Anterior cingulate cortex (tissue), 58 donors: ENCODE measurements at regions not wholly inside any gene's neighbourhood (a gene's known extent, or its start where the extent isn't known, plus 50 kb on each side); places are given as distances from the start of the nearest gene placed in this dataset.
"Not testable (repeated sequence)": the region's sequence is repeated elsewhere in the genome, so short reads cannot be mapped to it uniquely, and the experiment has no call there.

Experiments
- DNase-seq, 58 donors: peaks; one replicate each; lab custom pipeline; 2025; lab: John Stamatoyannopoulos, UW

DNA sequence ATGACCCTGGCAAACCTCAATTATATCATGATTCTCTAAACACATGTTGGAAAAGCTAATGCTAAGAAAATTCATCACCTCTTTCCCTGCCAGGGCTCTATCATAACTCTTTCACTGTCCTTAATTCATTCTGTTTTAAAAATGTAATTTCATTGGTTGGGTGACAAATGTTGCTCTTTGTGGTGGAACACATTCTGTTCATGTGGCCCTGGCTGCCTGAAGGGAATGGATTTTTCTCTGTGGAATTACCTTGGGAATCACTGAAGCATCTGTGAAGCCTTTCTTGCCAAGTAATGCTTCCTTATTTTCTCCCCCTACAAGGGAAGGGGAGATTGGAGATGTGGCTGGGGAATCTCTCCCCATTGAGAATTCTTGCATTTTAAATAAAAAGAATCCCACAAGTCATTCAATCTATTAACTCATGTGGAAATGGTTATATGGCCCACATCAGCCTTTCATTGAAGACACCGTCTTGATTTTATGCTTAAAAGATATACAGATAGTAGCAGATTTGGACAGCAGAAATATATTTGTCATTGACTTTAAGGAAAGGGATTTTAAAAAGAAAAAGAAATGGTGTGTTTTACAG is 201.8 kb upstream of the NMUR2 start:
- DNase-seq = no peak

DNA sequence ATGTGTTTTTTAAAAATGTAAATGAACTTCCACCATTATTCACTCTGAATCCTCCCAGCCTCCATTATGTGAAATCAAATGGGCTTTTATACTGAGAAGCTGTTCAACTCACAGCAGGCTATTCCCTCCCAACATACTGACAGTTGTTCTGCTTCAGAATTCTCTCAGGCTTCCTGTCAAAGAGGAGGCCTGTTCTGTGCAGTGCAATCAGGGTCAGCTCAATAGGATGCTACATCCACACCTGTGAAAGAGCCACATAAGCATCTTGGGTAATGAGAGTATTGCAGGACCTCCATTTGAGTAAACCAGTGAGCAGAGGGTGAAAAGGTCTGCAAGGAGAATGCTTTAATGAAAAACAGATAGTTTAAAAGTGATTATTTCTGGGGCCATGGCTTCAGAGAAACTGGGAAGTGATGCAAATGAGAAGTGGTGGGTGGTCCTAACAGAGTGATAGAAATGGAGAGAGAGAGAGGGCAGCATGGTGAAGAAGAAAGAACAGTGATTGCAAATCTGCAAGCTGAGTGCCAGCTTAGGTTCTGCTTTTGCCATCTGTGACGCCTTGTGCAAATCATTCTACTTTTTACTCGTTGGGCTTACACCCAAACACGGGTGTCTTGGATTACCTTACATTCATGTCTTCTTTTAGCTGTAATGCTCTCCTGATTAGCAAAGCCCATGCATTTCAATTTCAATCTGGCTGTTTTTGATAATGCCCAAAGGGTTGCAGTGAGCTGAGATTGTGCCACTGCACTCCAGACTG is 202.5 kb upstream of the NMUR2 start:
- DNase-seq = peak in 2 of 58 donors; percentile 0 to 1

DNA sequence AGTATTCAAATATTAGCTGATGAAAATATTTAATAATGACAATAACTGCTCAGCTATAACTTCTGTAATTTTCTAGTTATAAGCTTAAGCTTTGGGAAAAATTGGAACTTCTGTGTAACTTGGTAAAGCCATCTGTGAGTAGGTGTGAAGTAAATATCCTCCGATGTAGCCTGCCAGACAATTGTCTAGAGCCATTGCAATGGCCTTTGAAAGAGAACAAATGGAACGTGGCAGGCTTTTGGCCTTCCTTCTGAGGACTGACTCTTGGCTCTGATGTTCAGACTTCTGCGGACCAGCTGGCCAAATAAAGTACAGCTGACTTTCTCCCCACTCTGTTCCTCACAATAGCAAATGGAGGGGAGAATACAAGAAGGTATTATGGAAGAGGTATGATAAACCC is 203.4 kb upstream of the NMUR2 start:
- no peak for DNase-seq

DNA sequence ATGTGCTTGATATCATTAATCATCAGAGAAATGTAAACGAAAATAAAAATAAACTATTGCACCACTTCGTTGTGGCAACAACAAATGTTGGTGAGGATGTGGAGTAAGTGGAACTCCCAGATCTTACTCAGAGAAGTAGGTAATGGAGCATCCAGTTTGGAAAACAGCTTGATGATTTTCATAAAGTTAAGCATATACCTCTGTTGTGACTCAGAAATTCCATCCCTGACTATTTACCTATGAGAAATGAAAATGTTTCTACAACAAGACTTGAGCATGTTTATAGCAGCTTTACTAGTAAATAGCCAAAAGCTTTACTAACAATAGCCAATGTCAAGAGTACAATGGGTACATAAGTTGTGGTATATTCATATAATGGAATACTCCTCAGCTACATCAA is 214.7 kb upstream of the NMUR2 start:
- no peak for DNase-seq

DNA sequence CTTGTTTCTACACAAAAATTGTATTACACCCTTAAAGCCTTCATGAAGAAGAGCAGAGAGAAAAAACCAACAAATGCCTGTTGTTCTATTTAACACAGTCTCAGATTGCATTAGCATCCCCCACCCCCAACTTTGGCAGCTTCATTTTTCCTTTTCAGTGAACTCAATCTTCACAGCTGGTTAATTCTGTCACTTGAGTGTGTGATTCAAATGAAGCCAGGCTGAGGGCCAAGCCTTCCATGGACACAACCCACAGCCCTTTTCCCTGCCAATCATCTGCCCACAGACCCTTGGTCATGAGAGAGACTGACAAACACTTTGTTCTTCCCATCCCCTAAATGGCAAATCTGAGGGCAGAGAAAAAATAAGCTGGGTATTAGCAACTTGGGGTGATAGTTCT is 217.5 kb upstream of the NMUR2 start:
- DNase-seq = peak in 4 of 58 donors; percentile 1 to 15 (median 6)

DNA sequence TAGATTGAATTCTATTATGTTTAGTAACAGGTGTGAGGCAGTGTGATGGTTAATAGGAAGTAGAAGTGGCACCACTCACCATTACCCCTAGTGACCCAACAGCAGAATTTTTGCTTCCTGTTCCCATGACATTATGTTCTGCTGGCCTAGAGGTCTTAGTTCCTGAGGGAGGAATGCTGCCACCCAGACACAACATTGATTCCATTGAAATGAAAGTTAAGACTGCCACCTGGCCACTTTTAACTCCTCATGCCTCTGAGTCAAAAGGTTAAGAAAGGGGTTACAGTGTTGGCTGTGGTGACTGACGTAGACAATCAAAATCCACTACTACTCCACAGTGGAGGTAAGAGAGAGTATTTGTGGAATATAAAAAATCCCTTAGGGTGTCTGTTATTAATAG is 218.9 kb upstream of the NMUR2 start:
- DNase-seq = no peak

DNA sequence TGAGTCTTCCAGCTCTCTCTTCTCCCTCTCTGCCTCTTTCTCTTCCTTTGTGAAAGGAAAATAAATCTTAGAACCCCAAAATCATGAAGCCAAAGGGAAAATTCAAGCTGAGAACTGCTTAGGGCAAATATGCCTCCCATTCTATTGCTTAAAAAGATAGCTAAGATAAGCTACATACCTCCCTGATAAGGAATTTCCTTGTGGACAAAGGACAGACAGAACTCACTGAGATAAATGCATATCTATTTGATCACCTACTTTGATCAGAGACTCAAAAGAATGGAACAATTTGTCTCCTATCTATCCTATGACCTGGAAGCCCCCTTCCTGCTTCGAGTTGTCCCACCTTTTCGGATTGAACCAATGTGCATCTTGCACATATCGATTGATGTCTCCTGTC is 220.6 kb upstream of the NMUR2 start:
- DNase-seq = no peak

DNA sequence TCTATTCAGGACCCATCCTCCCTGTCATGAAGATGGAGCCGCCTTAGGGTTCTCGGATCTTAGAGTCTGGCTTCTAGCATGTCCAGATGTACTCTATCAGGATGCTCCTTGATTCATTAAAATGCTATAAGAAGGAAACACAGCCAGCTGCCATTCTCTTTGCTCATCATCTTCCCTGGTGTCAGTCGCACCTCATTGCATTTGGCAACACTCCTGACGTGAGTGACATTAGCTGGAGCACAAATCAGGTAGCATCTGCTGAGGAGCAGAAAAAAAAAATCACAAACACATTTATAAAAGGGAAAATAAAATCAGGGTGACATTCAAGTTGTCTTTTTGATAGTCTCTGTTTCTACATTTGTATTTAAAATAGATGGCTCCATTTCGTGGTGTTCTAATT is 226.1 kb upstream of the NMUR2 start:
- no peak for DNase-seq

DNA sequence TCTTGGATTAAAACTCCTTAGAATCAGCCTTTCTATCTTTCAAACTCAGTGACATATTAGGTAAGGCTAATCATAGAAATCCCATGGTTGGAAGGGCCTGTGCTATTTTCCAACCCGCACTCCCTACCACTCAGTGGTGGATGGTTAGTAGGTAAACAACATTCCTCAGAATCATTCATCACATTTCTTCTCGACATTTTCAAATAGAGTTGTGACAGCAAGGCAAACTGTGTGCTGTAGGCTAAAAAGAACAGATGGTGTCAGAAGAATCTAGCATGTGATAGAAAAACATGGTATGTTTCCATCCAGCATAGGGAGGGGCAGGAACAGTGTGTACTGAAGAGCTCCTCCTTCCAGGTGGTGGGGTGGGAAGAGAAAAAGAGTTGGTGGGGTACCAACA is 227.3 kb upstream of the NMUR2 start:
- DNase-seq = peak in 3 of 58 donors; percentile 1 to 50 (median 26)

DNA sequence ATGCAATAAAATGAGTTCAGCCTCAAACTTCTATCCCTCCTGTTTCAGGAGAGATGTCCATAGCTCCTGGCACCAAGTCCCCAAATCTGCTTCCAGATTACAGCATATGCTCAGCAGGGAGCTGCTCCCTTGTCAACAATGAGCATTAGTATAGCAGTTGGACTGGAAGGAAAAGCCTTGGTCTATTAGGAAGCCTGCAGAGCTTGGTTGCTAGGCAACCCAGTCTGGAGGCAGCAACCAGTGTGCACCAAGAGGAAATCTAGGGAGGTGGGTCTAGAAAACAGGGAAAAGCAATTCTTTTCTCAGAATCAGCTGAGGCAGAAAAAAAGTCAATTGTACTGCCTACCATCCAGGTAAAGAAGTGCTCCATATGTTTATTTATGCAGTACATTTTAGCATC is 229.5 kb upstream of the NMUR2 start:
- DNase-seq = peak in 29 of 58 donors; percentile 6 to 79 (median 36)

DNA sequence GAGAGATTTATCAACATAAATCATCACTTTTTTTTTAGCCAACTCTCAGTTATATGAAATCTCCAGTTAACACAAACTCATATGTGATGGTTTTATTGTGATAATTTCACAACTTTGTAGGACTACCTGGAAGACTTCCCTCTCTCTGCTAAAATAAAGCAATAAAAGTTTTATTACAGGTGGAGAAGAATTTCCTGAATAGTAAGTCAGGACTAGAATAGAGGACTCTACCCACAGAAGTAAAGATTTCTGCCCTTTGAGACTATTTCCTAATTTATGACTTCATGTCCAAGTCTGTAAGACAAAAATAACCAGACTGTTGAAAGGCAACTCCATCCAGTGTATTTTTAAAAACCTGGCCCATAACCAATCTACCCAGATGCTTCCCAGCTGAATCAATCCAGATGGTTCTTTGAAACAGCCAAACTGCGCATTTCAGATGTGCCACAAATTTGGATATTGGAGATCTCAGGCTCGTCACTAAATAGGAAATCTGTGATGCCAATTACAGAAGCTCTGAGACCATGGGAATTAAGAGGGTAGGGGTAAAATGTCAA is 234.0 kb upstream of the NMUR2 start:
- DNase-seq = peak in 4 of 58 donors; percentile 3 to 42 (median 11)

DNA sequence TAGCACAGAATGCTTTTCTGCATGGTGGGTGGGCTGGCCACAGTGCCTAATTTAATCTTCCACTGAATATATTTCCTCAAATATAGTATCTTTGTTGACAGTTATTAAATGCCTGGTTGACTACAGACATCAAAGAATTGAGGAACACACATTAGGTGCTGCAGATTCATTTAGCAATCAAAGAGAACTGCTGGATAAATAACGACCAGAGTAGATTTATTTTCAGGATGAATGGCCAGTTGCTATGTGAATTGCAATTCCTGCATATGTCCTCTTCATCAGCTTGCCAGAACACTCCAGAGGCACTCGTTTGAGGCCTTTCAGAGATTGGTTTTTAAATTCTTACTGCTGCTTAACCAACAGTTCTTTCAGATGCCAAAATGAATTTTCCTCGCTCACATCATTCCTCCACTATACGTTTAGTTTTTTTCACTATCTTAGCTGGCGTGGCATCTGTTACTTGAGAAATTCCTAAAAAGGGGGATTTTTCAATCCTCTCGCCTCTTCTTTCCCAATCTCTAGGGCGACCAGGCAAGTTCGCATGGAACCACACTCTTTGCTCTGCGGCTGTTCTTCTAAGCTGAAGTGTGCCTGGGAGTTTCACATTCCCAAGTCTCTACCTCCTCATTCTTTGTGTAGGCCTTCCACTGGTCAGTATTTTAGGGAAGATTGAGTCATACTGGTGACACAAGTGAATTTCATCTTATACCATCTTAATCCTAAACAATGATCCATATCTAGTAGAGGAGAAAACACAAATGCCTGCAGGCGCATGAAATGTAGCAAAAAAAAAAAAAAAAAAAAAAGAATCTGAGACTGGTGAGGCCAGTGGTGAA is 237.1 kb upstream of the NMUR2 start:
- peak in 1 of 58 donors; percentile 18 for DNase-seq

DNA sequence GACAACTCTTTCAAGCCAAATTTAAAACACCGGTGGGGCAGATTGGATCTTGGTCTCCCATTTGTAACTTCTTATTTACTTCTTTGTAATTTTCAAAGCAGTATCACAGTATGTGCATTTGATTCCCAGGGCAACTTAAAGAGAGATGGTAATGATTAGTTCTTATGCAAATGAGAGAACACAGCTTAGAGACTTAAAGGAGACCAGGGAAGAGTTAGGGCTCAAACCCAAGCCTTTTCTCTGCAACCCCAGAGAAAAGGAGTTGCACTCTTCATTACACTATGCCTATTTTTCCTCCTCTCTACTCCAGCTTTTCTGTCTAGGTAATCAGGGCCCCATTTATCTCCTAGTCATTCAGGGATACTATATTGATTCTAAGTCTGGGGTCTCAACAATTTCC is 237.8 kb upstream of the NMUR2 start:
- DNase-seq = no peak

DNA sequence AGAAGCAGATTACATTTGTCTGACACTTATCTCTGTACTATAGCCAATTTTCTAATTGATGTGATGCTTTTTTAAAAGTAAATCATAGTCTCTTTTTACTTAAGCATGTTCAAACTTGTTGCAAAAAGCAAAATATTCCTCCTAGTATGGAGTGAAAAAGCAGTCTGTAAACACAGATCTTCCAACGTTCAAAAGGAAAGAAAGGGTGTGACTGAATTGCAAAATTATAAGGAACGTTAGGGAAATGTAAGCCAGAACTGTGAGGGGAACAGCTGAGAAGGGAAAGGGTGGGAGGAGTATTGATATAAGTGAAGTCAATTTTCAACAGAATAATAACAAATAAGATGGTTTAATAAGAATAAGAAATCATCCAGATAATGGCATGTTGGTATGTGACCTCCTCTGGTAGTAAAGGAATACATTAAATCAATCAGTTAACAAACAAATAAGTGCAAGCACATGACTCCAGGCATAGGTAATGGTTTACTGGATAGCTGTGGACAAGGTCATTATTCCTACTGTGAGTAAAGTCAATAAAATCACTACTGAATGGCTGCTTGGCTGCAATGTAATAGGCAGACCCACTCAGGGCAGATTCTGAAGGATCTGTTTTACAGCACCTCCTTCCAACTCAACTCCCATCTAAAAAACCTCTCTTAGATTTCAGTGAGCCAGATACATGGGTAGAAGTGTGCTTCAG is 239.1 kb upstream of the NMUR2 start:
- DNase-seq = no peak

DNA sequence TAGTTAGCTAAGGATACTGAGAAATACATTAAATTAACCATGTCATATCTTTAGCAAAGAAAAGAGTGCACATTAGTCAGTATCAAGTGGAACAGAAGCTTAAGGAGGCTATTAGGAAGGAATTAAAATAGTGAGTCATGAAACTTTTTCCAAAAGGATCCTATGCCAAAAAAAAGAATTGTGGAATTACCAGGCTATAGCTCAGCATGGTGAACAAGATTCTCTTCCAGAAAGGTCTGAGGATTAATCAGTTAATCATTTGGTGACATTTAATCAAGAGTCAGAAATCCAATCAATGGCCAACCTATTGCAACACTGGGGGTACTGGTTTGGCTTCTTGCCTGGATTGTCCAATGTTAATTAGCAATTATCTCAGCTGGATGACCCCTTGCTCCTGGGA is 244.5 kb upstream of the NMUR2 start:
- DNase-seq = no peak

DNA sequence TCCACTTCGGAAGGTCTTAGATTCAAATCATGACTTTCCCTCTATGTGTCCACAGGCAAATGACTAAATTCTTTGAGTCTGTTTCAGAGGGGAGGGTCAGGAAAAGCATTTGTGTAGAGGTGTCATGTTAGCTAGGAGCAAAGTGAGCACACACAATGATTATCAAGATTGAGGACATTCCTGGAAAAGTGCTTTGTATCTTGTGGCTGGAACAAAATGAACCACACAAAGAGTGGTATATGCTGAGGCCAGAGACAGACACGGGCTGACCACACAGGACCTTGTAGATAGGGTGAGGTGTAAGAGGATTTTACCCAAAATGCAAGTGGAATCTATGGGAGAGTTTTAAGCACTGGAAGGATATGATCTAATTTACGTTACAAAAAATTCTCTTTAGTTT is 245.3 kb upstream of the NMUR2 start:
- DNase-seq = no peak

DNA sequence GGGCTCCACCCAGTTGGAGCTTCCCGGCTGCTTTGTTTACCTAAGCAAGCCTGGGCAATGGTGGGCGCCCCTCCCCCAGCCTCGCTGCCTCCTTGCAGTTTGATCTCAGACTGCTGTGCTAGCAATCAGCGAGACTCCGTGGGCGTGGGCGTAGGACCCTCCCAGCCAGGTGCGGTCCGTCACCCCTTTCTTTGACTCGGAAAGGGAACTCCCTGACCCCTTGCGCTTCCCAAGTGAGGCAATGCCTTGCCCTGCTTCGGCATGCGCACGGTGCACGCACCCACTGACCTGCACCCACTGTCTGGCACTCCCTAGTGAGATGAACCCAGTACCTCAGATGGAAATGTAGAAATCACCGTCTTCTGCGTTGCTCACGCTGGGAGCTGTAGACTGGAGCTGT is 254.4 kb upstream of the NMUR2 start:
- DNase-seq = not testable (repeated sequence)

DNA sequence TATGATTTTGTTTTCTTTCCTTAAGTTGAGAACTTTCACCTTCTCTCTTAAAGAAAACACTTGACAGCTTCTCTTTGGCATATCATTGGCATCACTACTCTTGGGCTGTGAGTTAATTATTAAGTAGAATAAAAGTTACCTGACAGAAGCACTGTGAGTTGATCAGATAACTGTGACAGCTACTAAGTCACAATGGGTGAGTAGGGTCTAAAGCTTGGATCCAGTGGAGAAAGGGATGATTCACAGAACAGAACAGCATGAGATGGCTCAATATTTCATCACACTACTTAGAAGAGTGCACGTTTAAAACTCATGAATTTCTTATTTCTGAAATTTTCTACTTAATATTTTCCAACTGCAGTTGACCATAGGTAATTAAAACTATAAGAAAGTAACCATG is 268.5 kb upstream of the NMUR2 start:
- no peak for DNase-seq

DNA sequence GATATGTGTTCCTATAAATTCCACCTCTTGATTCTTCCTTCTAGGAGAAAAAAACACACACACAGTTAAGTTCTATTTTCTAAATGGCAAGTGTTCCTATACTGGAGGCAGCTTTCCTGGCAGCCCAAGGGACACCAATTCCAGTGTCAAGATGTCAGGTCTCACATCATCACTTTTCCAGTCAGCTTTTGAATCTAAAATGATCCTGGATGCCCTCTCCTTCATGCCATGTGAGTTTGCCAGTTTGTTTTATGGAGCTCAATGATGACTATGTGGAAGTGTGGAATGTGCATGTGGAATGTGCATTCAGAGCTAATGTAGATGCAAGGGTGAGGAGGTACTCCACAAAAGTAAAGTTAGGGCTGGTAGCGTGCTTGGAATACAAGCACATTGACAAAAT is 269.3 kb upstream of the NMUR2 start:
- DNase-seq = no peak

DNA sequence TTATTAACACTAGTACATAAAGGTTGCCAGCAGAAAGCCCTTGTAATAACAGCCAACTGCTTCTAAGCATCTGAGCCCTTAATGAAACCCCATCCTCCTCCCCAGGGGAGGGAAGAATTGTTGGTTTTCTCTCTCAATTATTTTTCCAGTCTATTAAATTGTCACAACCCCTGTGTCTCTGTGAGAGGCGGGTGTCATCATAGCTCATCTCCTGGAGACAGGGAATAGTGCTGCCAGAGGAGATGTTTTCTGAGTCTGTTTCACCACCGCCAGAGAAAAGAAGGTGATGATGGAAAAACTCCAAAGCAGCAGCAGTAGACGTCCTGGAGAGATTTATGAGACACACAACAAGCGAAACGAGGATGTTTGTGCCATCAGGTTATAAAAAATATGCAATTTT is 271.1 kb upstream of the NMUR2 start:
- DNase-seq = no peak

DNA sequence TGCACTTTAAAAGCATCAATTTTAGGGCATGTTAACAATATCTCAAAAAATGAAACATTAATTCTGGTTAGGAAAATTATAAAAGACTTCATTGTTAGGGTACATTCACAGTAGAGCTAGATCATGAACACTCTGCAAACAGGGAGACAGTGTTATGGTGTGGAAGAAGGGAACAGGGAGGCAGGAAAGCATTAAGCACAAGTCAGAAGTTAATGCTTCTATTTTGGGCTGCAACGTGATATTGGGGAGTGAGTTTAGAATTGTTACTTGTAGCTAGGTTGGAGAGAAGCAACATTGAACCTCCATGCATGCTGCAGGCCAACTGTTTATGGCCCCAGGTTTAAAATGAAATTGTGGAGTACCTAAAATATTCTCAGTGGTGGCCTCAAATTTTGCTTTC is 278.1 kb upstream of the NMUR2 start:
- no peak for DNase-seq
